WTC11 (cell line): ENCODE measurements at regions not wholly inside any gene's neighbourhood (a gene's known extent, or its start where the extent isn't known, plus 50 kb on each side); places are given as distances from the start of the nearest gene placed in this dataset.

Source experiments
- ATAC-seq: fragments of 200-7000 bp; cut with Tn5 transposase; 2 replicates; pipeline ENCODE4 v1.10.0; 2021; ENCODE audit warnings: mild to moderate bottlenecking, moderate library complexity
- CTCF ChIA-PET: fragments of 300-600 bp; sonication (Branson Sonifier 250); formaldehyde crosslinking; loops from one replicate; lab custom pipeline; 2021; ENCODE audit warnings: antibody characterized with exemption; lab: Charles Lee
- POLR2A ChIA-PET: fragments of 350-600 bp; sonication (Branson Sonifier 250); formaldehyde crosslinking; loops from one replicate; lab custom pipeline; 2021; ENCODE audit warnings: antibody characterized with exemption; lab: Charles Lee
- DNase-seq: peaks from one replicate; pipeline ENCODE4 v3.0.0; 2021; ENCODE audit warnings: low spot score
- H3K27ac Mint-ChIP-seq: 2 replicates; pipeline ENCODE4 v1.8.0; 2021; ENCODE audit warnings: mixed read lengths
- H3K27me3 Mint-ChIP-seq: 2 replicates; pipeline ENCODE4 v1.8.0; 2021; ENCODE audit warnings: low read depth, mild to moderate bottlenecking, moderate library complexity, mixed read lengths
- H3K36me3 Mint-ChIP-seq: 2 replicates; pipeline ENCODE4 v1.8.0; 2021; ENCODE audit warnings: mixed read lengths
- H3K4me1 Mint-ChIP-seq: 2 replicates; pipeline ENCODE4 v1.8.0; 2022; ENCODE audit warnings: mixed read lengths
- H3K4me3 Mint-ChIP-seq: 2 replicates; pipeline ENCODE4 v1.8.0; 2021; ENCODE audit warnings: mild to moderate bottlenecking, moderate library complexity, mixed read lengths
- H3K9me3 Mint-ChIP-seq: 2 replicates; pipeline ENCODE4 v1.8.0; 2021; ENCODE audit warnings: mixed read lengths
- ARID4B ChIP-seq: sonication (generic); formaldehyde crosslinking; IDR thresholded peaks from 2 replicates; pipeline ENCODE4 v1.8.0; 2023; ENCODE audit warnings: missing genetic modification reagents, mild to moderate bottlenecking, borderline replicate concordance
- ATF1 ChIP-seq: sonication (generic); formaldehyde crosslinking; IDR thresholded peaks from 2 replicates; pipeline ENCODE4 v1.8.1; 2023; ENCODE audit warnings: mild to moderate bottlenecking, moderate library complexity, missing genetic modification reagents
- CBFB ChIP-seq: sonication (generic); formaldehyde crosslinking; IDR thresholded peaks from 2 replicates; pipeline ENCODE4 v1.8.1; 2022; ENCODE audit warnings: mild to moderate bottlenecking, low read depth, missing genetic modification reagents
- CTCF ChIP-seq: fragments of 200-600 bp; IDR thresholded peaks from 2 replicates; pipeline ENCODE4 v1.8.0; 2022; ENCODE audit warnings: antibody characterized with exemption
- FOXP4 ChIP-seq: sonication (generic); formaldehyde crosslinking; IDR thresholded peaks from 2 replicates; pipeline ENCODE4 v1.8.0; 2022; ENCODE audit warnings: mild to moderate bottlenecking, missing genetic modification reagents
- GABPB1 ChIP-seq: sonication (generic); formaldehyde crosslinking; IDR thresholded peaks from 2 replicates; pipeline ENCODE4 v1.8.1; 2023; ENCODE audit warnings: mild to moderate bottlenecking, missing genetic modification reagents
- IRF1 ChIP-seq: sonication (generic); formaldehyde crosslinking; IDR thresholded peaks from 2 replicates; pipeline ENCODE4 v1.8.0; 2023; ENCODE audit warnings: missing genetic modification reagents
- KAT7 ChIP-seq: sonication (generic); formaldehyde crosslinking; IDR thresholded peaks from 2 replicates; pipeline ENCODE4 v1.8.1; 2023; ENCODE audit warnings: missing genetic modification reagents, mild to moderate bottlenecking, borderline replicate concordance
- MYBL2 ChIP-seq: sonication (generic); formaldehyde crosslinking; IDR thresholded peaks from 2 replicates; pipeline ENCODE4 v1.8.1; 2023; ENCODE audit warnings: mild to moderate bottlenecking, moderate library complexity, missing genetic modification reagents
- NFYB ChIP-seq: sonication (generic); formaldehyde crosslinking; conservative IDR thresholded peaks from 2 replicates; pipeline ENCODE4 v1.8.0; 2022; ENCODE audit warnings: low read depth, missing genetic modification reagents
- USF2 ChIP-seq: sonication (generic); formaldehyde crosslinking; IDR thresholded peaks from 2 replicates; pipeline ENCODE4 v1.8.1; 2023; ENCODE audit warnings: mild to moderate bottlenecking, missing genetic modification reagents, moderate library complexity
- ZNF219 ChIP-seq: sonication (generic); formaldehyde crosslinking; IDR thresholded peaks from 2 replicates; pipeline ENCODE4 v1.8.0; 2023; ENCODE audit warnings: missing genetic modification reagents, mild to moderate bottlenecking, borderline replicate concordance
- ZNF396 ChIP-seq: fragments of 250-450 bp; sonication (Bioruptor Pico); IDR thresholded peaks from 2 replicates; pipeline ENCODE4 v1.8.0; 2021; ENCODE audit warnings: mild to moderate bottlenecking, moderate library complexity, borderline replicate concordance
- ZNF425 ChIP-seq: fragments of 250-450 bp; sonication (Bioruptor Pico); conservative IDR thresholded peaks from 2 replicates; pipeline ENCODE4 v1.9.0; 2021; ENCODE audit warnings: mild to moderate bottlenecking
- ZNF532 ChIP-seq: fragments of 250-450 bp; sonication (Bioruptor Pico); IDR thresholded peaks from 2 replicates; pipeline ENCODE4 v1.9.0; 2021; ENCODE audit warnings: mild to moderate bottlenecking, borderline replicate concordance

- TF ChIP-seq ZNF396 (CRISPR knock-in tag), result no peak
- no peak for TF ChIP-seq MYBL2 (CRISPR knock-in tag)
- TF ChIP-seq ZNF425 (CRISPR knock-in tag), result no peak
- no peak for TF ChIP-seq USF2 (CRISPR knock-in tag)
- TF ChIP-seq ARID4B (CRISPR knock-in tag), result no peak
- TF ChIP-seq IRF1, result no peak
- TF ChIP-seq NFYB (CRISPR knock-in tag), result no peak
- TF ChIP-seq KAT7 (CRISPR knock-in tag), result no peak
- no peak for TF ChIP-seq CBFB (CRISPR knock-in tag)
- TF ChIP-seq, all 79 proteins: peak for 0
Measured at GRCh38 chr10:53548664-53549063, 776.1 kb upstream of the MBL2 start (continued).

GRCh38 chr10:53547364-53547763 is 774.8 kb upstream of the MBL2 start:
- ChIA-PET POLR2A (no interaction called here), CTCF (no interaction called here)
- peaks cover 6% of the 10 kb centered on the region; the same call in 1 of the 2 replicates for H3K4me1 Mint-ChIP-seq
- DNase-seq, result no peak
- no peaks in the 10 kb centered on the region for H3K27me3 Mint-ChIP-seq
- H3K9me3 Mint-ChIP-seq, result peaks cover 32% of the 10 kb centered on the region
- no peak for TF ChIP-seq FOXP4
- no peak for TF ChIP-seq GABPB1 (CRISPR knock-in tag)
- TF ChIP-seq ZNF532 (CRISPR knock-in tag), result no peak
- no peak for TF ChIP-seq ZNF219 (CRISPR knock-in tag)
- TF ChIP-seq ATF1 (CRISPR knock-in tag), result no peak
- no peak for TF ChIP-seq CTCF
- no peak overlapping the region for H3K27ac Mint-ChIP-seq
- H3K36me3 Mint-ChIP-seq, result peaks cover 23% of the 10 kb centered on the region
- ATAC-seq, result no peak
- no peak overlapping the region for H3K4me3 Mint-ChIP-seq
